ACC112 (cell line): ENCODE measurements at regions not wholly inside any gene's neighbourhood (a gene's known extent, or its start where the extent isn't known, plus 50 kb on each side); places are given as distances from the start of the nearest gene placed in this dataset.

Source experiments
- H2AFZ ChIP-seq: fragments of 200-600 bp; sonication (generic); one replicate; pipeline ENCODE4 v1.6.0; 2017; ENCODE audit warnings: antibody characterized with exemption, low read length; ENCODE audit not compliant: unreplicated experiment
- H3K27ac ChIP-seq: fragments of 200-600 bp; sonication (generic); 2 replicates; pipeline ENCODE4 v1.5.1; 2014; ENCODE audit warnings: low read depth, mild to moderate bottlenecking, antibody characterized with exemption, low read length, moderate library complexity
- H3K27me3 ChIP-seq: fragments of 200-600 bp; sonication (generic); 2 replicates; pipeline ENCODE4 v1.6.1; 2014; ENCODE audit warnings: mild to moderate bottlenecking, antibody characterized with exemption, low read length, moderate library complexity, mixed read lengths; ENCODE audit not compliant: insufficient read depth
- H3K36me3 ChIP-seq: fragments of 200-600 bp; sonication (generic); 2 replicates; pipeline ENCODE4 v1.6.1; 2016; ENCODE audit warnings: mild to moderate bottlenecking, antibody characterized with exemption, low read length, moderate library complexity, mixed read lengths; ENCODE audit not compliant: insufficient read depth
- H3K4me1 ChIP-seq: fragments of 200-600 bp; sonication (generic); one replicate; pipeline ENCODE4 v1.6.1; 2016; ENCODE audit warnings: low read length, mixed read lengths; ENCODE audit not compliant: insufficient read depth, unreplicated experiment, control insufficient read depth
- H3K4me3 ChIP-seq: fragments of 200-600 bp; sonication (generic); 2 replicates; pipeline ENCODE4 v1.5.1; 2014; ENCODE audit warnings: mild to moderate bottlenecking, low read depth, low read length
- H3K79me2 ChIP-seq: fragments of 200-600 bp; sonication (generic); one replicate; pipeline ENCODE4 v1.6.0; 2016; ENCODE audit warnings: low read length; ENCODE audit not compliant: control insufficient read depth, unreplicated experiment, insufficient read depth

GRCh38 chr11:123255909-123256308 lies 60.9 kb upstream of the CLMP start:
- H3K4me1 ChIP-seq, result peaks cover 9% of the 10 kb centered on the region
- no peak overlapping the region for H2AFZ ChIP-seq
- H3K27me3 ChIP-seq, result no peaks in the 10 kb centered on the region
- no peak overlapping the region for H3K4me3 ChIP-seq
- H3K27ac ChIP-seq, result no peak overlapping the region
- no peaks in the 10 kb centered on the region for H3K36me3 ChIP-seq
- no peaks in the 10 kb centered on the region for H3K79me2 ChIP-seq

GRCh38 chr11:123254357-123254756 lies 59.3 kb upstream of the CLMP start:
- Histone ChIP-seq H3K4me3 (no peak overlapping the region), H3K79me2 (no peaks in the 10 kb centered on the region)

GRCh38 chr11:123253911-123254310 lies 58.9 kb upstream of the CLMP start:
- Histone ChIP-seq H3K27me3 (no peaks in the 10 kb centered on the region), H3K4me3 (no peak overlapping the region)

More at GRCh38 chr11:123254357-123254756, 59.3 kb upstream of the CLMP start:
- Histone ChIP-seq H3K27me3 (no peaks in the 10 kb centered on the region), H3K4me1 (peaks cover 13% of the 10 kb centered on the region), H3K36me3 (no peaks in the 10 kb centered on the region), H3K27ac (no peak overlapping the region), H2AFZ (no peak overlapping the region)

GRCh38 chr11:123253223-123253622 lies 58.2 kb upstream of the CLMP start:
- no peaks in the 10 kb centered on the region for H3K36me3 ChIP-seq
- H3K4me1 ChIP-seq, result peaks cover 16% of the 10 kb centered on the region
- no peak overlapping the region for H2AFZ ChIP-seq
- H3K79me2 ChIP-seq, result no peaks in the 10 kb centered on the region
- H3K4me3 ChIP-seq, result no peak overlapping the region
- H3K27me3 ChIP-seq, result no peaks in the 10 kb centered on the region
- no peak overlapping the region for H3K27ac ChIP-seq

More at GRCh38 chr11:123253911-123254310, 58.9 kb upstream of the CLMP start:
- Histone ChIP-seq H3K4me1 (peaks cover 16% of the 10 kb centered on the region), H3K36me3 (no peaks in the 10 kb centered on the region), H2AFZ (no peak overlapping the region), H3K27ac (no peak overlapping the region), H3K79me2 (no peaks in the 10 kb centered on the region)

- Histone ChIP-seq H3K4me1 (peaks cover 19% of the 10 kb centered on the region), H3K36me3 (no peaks in the 10 kb centered on the region), H2AFZ (no peak overlapping the region), H3K79me2 (no peaks in the 10 kb centered on the region), H3K4me3 (no peak overlapping the region), H3K27me3 (no peaks in the 10 kb centered on the region), H3K27ac (no peak overlapping the region)
These were observed 56.8 kb upstream of the CLMP start for GRCh38 chr11:123251657-123252344.

GRCh38 chr11:123250892-123251656 lies 56.0 kb upstream of the CLMP start:
- Histone ChIP-seq H3K4me3 (no peak overlapping the region), H3K36me3 (no peaks in the 10 kb centered on the region), H3K27me3 (no peaks in the 10 kb centered on the region), H3K4me1 (peaks cover 19% of the 10 kb centered on the region), H3K79me2 (no peaks in the 10 kb centered on the region), H2AFZ (no peak overlapping the region), H3K27ac (no peak overlapping the region)

GRCh38 chr11:123249354-123249753 lies 54.3 kb upstream of the CLMP start:
- Histone ChIP-seq H3K4me1 (peaks cover 19% of the 10 kb centered on the region), H3K4me3 (no peak overlapping the region), H3K27ac (no peak overlapping the region), H3K79me2 (no peaks in the 10 kb centered on the region), H3K27me3 (no peaks in the 10 kb centered on the region), H2AFZ (no peak overlapping the region), H3K36me3 (no peaks in the 10 kb centered on the region)

GRCh38 chr11:123247813-123248379 lies 52.8 kb upstream of the CLMP start:
- Histone ChIP-seq H3K27me3 (no peaks in the 10 kb centered on the region), H3K36me3 (no peaks in the 10 kb centered on the region), H3K27ac (no peak overlapping the region), H3K79me2 (no peaks in the 10 kb centered on the region), H3K4me1 (peaks cover 19% of the 10 kb centered on the region), H3K4me3 (no peak overlapping the region), H2AFZ (no peak overlapping the region)

- Histone ChIP-seq H2AFZ (peak overlapping the region; percentile 93), H3K27ac (no peak overlapping the region), H3K4me3 (peak overlapping the region; percentile 61; the same call in 1 of the 2 replicates), H3K4me1 (peaks cover 17% of the 10 kb centered on the region), H3K36me3 (no peaks in the 10 kb centered on the region), H3K79me2 (no peaks in the 10 kb centered on the region), H3K27me3 (no peaks in the 10 kb centered on the region)
These were observed 52.4 kb upstream of the CLMP start for GRCh38 chr11:123247496-123247799.

- peak overlapping the region; percentile 61; the same call in 1 of the 2 replicates for H3K4me3 ChIP-seq
- H3K27me3 ChIP-seq, result no peaks in the 10 kb centered on the region
- H3K79me2 ChIP-seq, result no peaks in the 10 kb centered on the region
- peak overlapping the region; percentile 96 for H2AFZ ChIP-seq
- no peak overlapping the region for H3K27ac ChIP-seq
- H3K4me1 ChIP-seq, result peaks cover 14% of the 10 kb centered on the region
- H3K36me3 ChIP-seq, result no peaks in the 10 kb centered on the region
These were observed 51.9 kb upstream of the CLMP start for GRCh38 chr11:123246749-123247495.
